ENCODE measurements at regions not wholly inside any gene's neighbourhood (a gene's known extent, or its start where the extent isn't known, plus 50 kb on each side); places are given as distances from the start of the nearest gene placed in this dataset.

- no peak for TF ChIP-seq CTCF (IDR thresholded peaks at IDR 0.05)
- TF ChIP-seq EP300 (IDR thresholded peaks at IDR 0.05): no peak
- TF ChIP-seq POLR2A (IDR thresholded peaks at IDR 0.05): no peak
- TF ChIP-seq POLR2AphosphoS5 (IDR thresholded peaks at IDR 0.05): no peak
Measured at GRCh38 chr12:19998411-19998810, 369.9 kb upstream of the PDE3A start.

All from sigmoid colon (tissue), 4 donors.